CD14-positive monocyte (primary cell): ENCODE measurements at regions not wholly inside any gene's neighbourhood (a gene's known extent, or its start where the extent isn't known, plus 50 kb on each side); places are given as distances from the start of the nearest gene placed in this dataset.

Source experiments
- DNase-seq, 3 donors: peaks; one replicate each; pipeline ENCODE4 v3.0.0-alpha.2; 2011 to 2022
- H2AFZ ChIP-seq: 2 replicates; pipeline ENCODE4 v1.6.0; 2012; ENCODE audit warnings: mild to moderate bottlenecking, low read depth, low read length, inconsistent platforms; ENCODE audit not compliant: insufficient read depth, poor library complexity, severe bottlenecking
- H3K27ac ChIP-seq, 2 donors: 1 replicate in 1 of 2; 2 replicates in 1 of 2; pipeline ENCODE4 v1.5.1; 2012 to 2013; ENCODE audit warnings: low read length in 2 of 2, control low read depth in 1 of 2, inconsistent platforms in 1 of 2, low read depth in 1 of 2, mild to moderate bottlenecking in 1 of 2
- H3K27me3 ChIP-seq, 2 donors: one replicate each; pipeline versions ENCODE4 v1.6.0 to v1.6.1; 2011 to 2013; ENCODE audit warnings: low read length in 2 of 2; ENCODE audit not compliant: control insufficient read depth in 2 of 2, insufficient read depth in 2 of 2
- H3K36me3 ChIP-seq, 2 donors: replicated peaks in 1 of 2; 1 replicate in 1 of 2; 2 replicates in 1 of 2; pipeline versions ENCODE4 v1.5.1 to v1.6.1; 2012 to 2013; ENCODE audit warnings: low read length in 2 of 2, control low read depth in 1 of 2, inconsistent platforms in 1 of 2, mild to moderate bottlenecking in 1 of 2; ENCODE audit not compliant: insufficient read depth in 2 of 2, control insufficient read depth in 1 of 2
- H3K4me1 ChIP-seq, 2 donors: 1 replicate in 1 of 2; 2 replicates in 1 of 2; pipeline versions ENCODE4 v1.5.1 to v1.6.1; 2012 to 2013; ENCODE audit warnings: low read length in 2 of 2, control low read depth in 1 of 2, inconsistent platforms in 1 of 2, mild to moderate bottlenecking in 1 of 2, moderate library complexity in 1 of 2; ENCODE audit not compliant: insufficient read depth in 2 of 2, control insufficient read depth in 1 of 2
- H3K4me2 ChIP-seq: replicated peaks from 2 replicates; pipeline ENCODE3; 2012; ENCODE audit warnings: low read length, moderate library complexity, mild to moderate bottlenecking; ENCODE audit not compliant: poor library complexity, severe bottlenecking; ENCODE audit errors: extremely low read depth
- H3K4me3 ChIP-seq, 3 experiments: fragments of 200-600 bp in 1 of 3; sonication (generic) in 1 of 3; replicated peaks in 1 of 3; 1 replicate in 2 of 3; 2 replicates in 1 of 3; pipeline ENCODE4 v1.5.1; 2011 to 2013; ENCODE audit warnings: low read length in 3 of 3, mild to moderate bottlenecking in 3 of 3, control low read depth in 2 of 3, low read depth in 2 of 3, inconsistent platforms in 1 of 3, moderate library complexity in 1 of 3
- H3K79me2 ChIP-seq: 2 replicates; pipeline ENCODE4 v1.6.0; 2012; ENCODE audit warnings: mild to moderate bottlenecking, control low read depth, inconsistent platforms, low read length, moderate library complexity; ENCODE audit not compliant: insufficient read depth
- H3K9ac ChIP-seq: 2 replicates; pipeline ENCODE4 v1.6.0; 2017; ENCODE audit warnings: low read length, mild to moderate bottlenecking; ENCODE audit not compliant: insufficient read depth, poor library complexity, severe bottlenecking
- H3K9me3 ChIP-seq, 2 donors: replicated peaks in 1 of 2; 1 replicate in 1 of 2; 2 replicates in 1 of 2; pipeline versions ENCODE4 v1.5.1 to v1.6.1; 2012 to 2013; ENCODE audit warnings: low read length in 2 of 2, control low read depth in 1 of 2; ENCODE audit not compliant: control insufficient read depth in 1 of 2, insufficient read depth in 1 of 2
- H4K20me1 ChIP-seq: 2 replicates; pipeline ENCODE4 v1.6.0; 2012; ENCODE audit warnings: mild to moderate bottlenecking, low read length, control low read depth, moderate library complexity; ENCODE audit not compliant: insufficient read depth
- H3K27ac Mint-ChIP-seq, 7 donors: one replicate each; pipeline ENCODE4 v1.8.0; 2020; ENCODE audit warnings: mild to moderate bottlenecking in 7 of 7, mixed read lengths in 7 of 7, moderate library complexity in 6 of 7, inconsistent platforms in 2 of 7
- H3K27me3 Mint-ChIP-seq, 3 donors: one replicate each; pipeline ENCODE4 v1.8.0; 2021 to 2022; ENCODE audit warnings: low read depth in 3 of 3, mild to moderate bottlenecking in 3 of 3, mixed read lengths in 3 of 3, moderate library complexity in 3 of 3, inconsistent platforms in 1 of 3
- H3K36me3 Mint-ChIP-seq, 2 donors: one replicate each; pipeline ENCODE4 v1.8.0; 2020; ENCODE audit warnings: mixed read lengths in 2 of 2, inconsistent platforms in 1 of 2, mild to moderate bottlenecking in 1 of 2
- H3K4me1 Mint-ChIP-seq: one replicate; pipeline ENCODE4 v1.8.0; 2020; ENCODE audit warnings: mild to moderate bottlenecking, mixed read lengths
- H3K4me3 Mint-ChIP-seq, 2 donors: one replicate each; pipeline ENCODE4 v1.8.0; 2020; ENCODE audit warnings: mild to moderate bottlenecking in 2 of 2, mixed read lengths in 2 of 2, moderate library complexity in 1 of 2
- H3K9me3 Mint-ChIP-seq, 7 donors: one replicate each; pipeline ENCODE4 v1.8.0; 2020 to 2022; ENCODE audit warnings: mixed read lengths in 7 of 7, mild to moderate bottlenecking in 6 of 7, moderate library complexity in 6 of 7, inconsistent platforms in 2 of 7
- WGBS: methylation state at CpG from one replicate; pipeline ENCODE4 v1.1.5; 2013; ENCODE audit warnings: missing lambda C conversion rate; ENCODE audit not compliant: insufficient coverage; 5-methylcytosine and 5-hydroxymethylcytosine counted together
- intact Hi-C, 2 donors: fragments of 100-400 bp; cut with micrococcal nuclease; formaldehyde crosslinking; loops; one replicate each; pipeline versions ENCODE4 v1.15.0 to v1.15.1; 2023
- TF ChIP-seq, protein P1 (sequence below): fragments of 200-600 bp; IDR thresholded peaks from one replicate; pipeline ENCODE4 v1.8.0; 2022; ENCODE audit warnings: antibody characterized with exemption, mild to moderate bottlenecking

DNA sequence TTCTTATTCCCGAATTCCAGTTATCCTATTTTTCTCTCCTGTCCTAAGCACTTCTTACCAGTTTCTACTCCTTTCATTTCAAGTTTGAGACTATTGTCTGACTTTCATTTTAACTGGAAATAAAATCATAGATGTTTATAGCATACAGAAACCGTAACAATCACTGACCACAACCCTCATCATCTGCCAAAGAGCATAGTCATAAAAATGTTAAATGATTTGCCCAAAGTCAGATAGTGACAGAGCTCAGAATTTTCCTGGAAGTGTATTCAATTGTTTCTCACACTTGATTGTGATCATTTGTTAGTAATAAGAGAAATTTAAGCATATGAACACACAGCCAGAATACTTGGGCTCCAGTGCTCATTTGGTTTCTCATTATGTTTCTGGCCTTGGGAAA is 250.5 kb upstream of the PCDH15 start:
- Histone ChIP-seq H3K9ac (no peak overlapping the region), H3K4me2 (no peak overlapping the region), H3K27me3 (no peaks in the 10 kb centered on the region), H2AFZ (no peak overlapping the region), H3K4me3 (no peak overlapping the region), H3K36me3 (no peaks in the 10 kb centered on the region), H3K27ac (no peak overlapping the region), H3K79me2 (no peaks in the 10 kb centered on the region), H3K4me1 (no peaks in the 10 kb centered on the region), H4K20me1 (no peaks in the 10 kb centered on the region), H3K9me3 (peaks cover 0 to 2% of the 10 kb centered on the region in 2 donors)
- TF ChIP-seq, protein P1, sequence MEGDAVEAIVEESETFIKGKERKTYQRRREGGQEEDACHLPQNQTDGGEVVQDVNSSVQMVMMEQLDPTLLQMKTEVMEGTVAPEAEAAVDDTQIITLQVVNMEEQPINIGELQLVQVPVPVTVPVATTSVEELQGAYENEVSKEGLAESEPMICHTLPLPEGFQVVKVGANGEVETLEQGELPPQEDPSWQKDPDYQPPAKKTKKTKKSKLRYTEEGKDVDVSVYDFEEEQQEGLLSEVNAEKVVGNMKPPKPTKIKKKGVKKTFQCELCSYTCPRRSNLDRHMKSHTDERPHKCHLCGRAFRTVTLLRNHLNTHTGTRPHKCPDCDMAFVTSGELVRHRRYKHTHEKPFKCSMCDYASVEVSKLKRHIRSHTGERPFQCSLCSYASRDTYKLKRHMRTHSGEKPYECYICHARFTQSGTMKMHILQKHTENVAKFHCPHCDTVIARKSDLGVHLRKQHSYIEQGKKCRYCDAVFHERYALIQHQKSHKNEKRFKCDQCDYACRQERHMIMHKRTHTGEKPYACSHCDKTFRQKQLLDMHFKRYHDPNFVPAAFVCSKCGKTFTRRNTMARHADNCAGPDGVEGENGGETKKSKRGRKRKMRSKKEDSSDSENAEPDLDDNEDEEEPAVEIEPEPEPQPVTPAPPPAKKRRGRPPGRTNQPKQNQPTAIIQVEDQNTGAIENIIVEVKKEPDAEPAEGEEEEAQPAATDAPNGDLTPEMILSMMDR = no peak
- no peaks in the 10 kb centered on the region for H3K4me1 Mint-ChIP-seq
- no peak for DNase-seq
- no peaks in the 10 kb centered on the region for H3K27me3 Mint-ChIP-seq
- H3K4me3 Mint-ChIP-seq = no peak overlapping the region
- H3K9me3 Mint-ChIP-seq = peaks cover 0 to 3% (median 0%) of the 10 kb centered on the region in 7 donors
- H3K27ac Mint-ChIP-seq = no peak overlapping the region
- H3K36me3 Mint-ChIP-seq = no peaks in the 10 kb centered on the region
- intact Hi-C loops = no loop called here
- WGBS = no CpG with 5 or more reads among the region's 2 CpGs

DNA sequence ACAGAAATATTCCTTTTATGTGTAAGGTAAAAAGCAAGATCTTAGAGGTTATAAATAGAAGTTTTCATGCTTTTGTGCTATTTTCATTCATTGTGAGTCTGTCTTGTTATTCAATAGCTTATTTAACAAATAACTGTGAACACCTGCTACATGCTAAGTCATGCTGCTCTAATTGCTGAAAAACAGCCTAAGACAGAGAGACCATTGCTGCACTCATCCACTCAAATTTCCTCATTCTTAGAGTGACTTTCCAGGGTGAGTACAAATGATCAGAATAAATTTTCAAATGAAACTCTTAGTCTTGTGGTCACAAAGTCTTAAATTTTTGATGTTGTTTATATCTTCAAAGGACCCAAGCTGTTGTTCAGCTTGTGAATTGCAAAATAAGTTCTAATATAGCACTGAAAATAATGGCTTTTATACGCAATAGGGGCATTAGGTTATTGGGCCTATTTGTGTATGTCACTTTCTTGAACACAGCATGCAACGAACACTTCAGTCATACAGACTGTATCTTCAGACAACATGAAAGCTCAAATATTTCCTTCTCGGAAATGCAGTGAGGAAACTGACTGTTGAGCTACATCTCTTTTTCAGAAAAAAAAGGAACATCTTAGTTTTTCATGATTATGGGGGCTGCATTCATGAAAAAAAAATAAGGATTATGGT is 247.9 kb upstream of the PCDH15 start:
- no peaks in the 10 kb centered on the region for H3K27me3 Mint-ChIP-seq
- Histone ChIP-seq H3K36me3 (no peaks in the 10 kb centered on the region), H3K79me2 (no peaks in the 10 kb centered on the region), H3K4me3 (no peak overlapping the region), H3K4me2 (no peak overlapping the region), H3K9me3 (no peaks in the 10 kb centered on the region), H3K4me1 (no peaks in the 10 kb centered on the region), H3K27me3 (no peaks in the 10 kb centered on the region), H2AFZ (no peak overlapping the region), H4K20me1 (no peaks in the 10 kb centered on the region), H3K27ac (no peak overlapping the region), H3K9ac (no peak overlapping the region)
- H3K36me3 Mint-ChIP-seq = no peaks in the 10 kb centered on the region
- no peaks in the 10 kb centered on the region for H3K4me1 Mint-ChIP-seq
- no CpG with 5 or more reads among the region's 3 CpGs for WGBS
- TF ChIP-seq, protein P1 = no peak
- H3K9me3 Mint-ChIP-seq = no peaks in the 10 kb centered on the region
- intact Hi-C loops = no loop called here
- H3K4me3 Mint-ChIP-seq = no peak overlapping the region
- no peak overlapping the region for H3K27ac Mint-ChIP-seq
- DNase-seq = no peak
